ENCODE measurements at regions not wholly inside any gene's neighbourhood (a gene's known extent, or its start where the extent isn't known, plus 50 kb on each side); places are given as distances from the start of the nearest gene placed in this dataset.

GRCh38 chr6:14975471-14975817 is 270.4 kb upstream of the JARID2 start:
- TF ChIP-seq EZH2 (IDR thresholded peaks at IDR 0.05; ENCODE audit: insufficient read depth, low read length) (no peak), CTCF (IDR thresholded peaks at IDR 0.05; ENCODE audit: insufficient read depth, low read depth, low read length) (no peak)
